Psoas muscle (tissue), 7 donors: ENCODE measurements at regions not wholly inside any gene's neighbourhood (a gene's known extent, or its start where the extent isn't known, plus 50 kb on each side); places are given as distances from the start of the nearest gene placed in this dataset.
"Not testable (repeated sequence)": the region's sequence is repeated elsewhere in the genome, so short reads cannot be mapped to it uniquely, and the experiment has no call there.

ENCODE experiments used
- ATAC-seq, 4 donors: fragments of 200-7000 bp; cut with Tn5 transposase; one replicate each; pipeline ENCODE4 v1.9.1; 2020; ENCODE audit warnings: moderate library complexity in 3 of 4, mild to moderate bottlenecking in 2 of 4
- DNase-seq, 2 donors: peaks; one replicate each; pipeline ENCODE4 v3.0.0-alpha.2; 2020
- H3K27ac ChIP-seq: fragments of 200-600 bp; one replicate; pipeline ENCODE4 v1.8.0; 2022
- H3K27me3 ChIP-seq, 3 donors: fragments of 200-600 bp in 1 of 3; one replicate each; pipeline versions ENCODE4 v1.6.1 to v1.8.0; 2013 to 2022; ENCODE audit warnings: low read length in 2 of 3, mild to moderate bottlenecking in 2 of 3, moderate library complexity in 1 of 3; ENCODE audit not compliant: insufficient read depth in 3 of 3
- H3K36me3 ChIP-seq, 2 donors: fragments of 200-600 bp in 1 of 2; one replicate each; pipeline versions ENCODE4 v1.6.1 to v1.8.0; 2013 to 2022; ENCODE audit warnings: low read depth in 1 of 2, mild to moderate bottlenecking in 1 of 2, moderate library complexity in 1 of 2; ENCODE audit not compliant: insufficient read depth in 1 of 2
- H3K4me1 ChIP-seq: fragments of 200-600 bp; one replicate; pipeline ENCODE4 v1.8.0; 2022
- H3K4me3 ChIP-seq: fragments of 200-600 bp; one replicate; pipeline ENCODE4 v1.8.0; 2022; ENCODE audit warnings: mild to moderate bottlenecking
- H3K9me3 ChIP-seq: fragments of 200-600 bp; one replicate; pipeline ENCODE4 v1.8.0; 2022
- WGBS, 3 donors: extraction: QIAGEN DNeasy Blood & Tissue Kit; methylation state at CpG; one replicate each; pipeline versions ENCODE4 v1.1.6 to v1.1.7; 2013; 5-methylcytosine and 5-hydroxymethylcytosine counted together
- intact Hi-C, 2 donors: fragments of 100-400 bp; cut with DNase I; formaldehyde crosslinking; loops; one replicate each; pipeline versions ENCODE4 v1.11.0 to v1.14.2; 2022
- donor health status: healthy with polysubstance abuse.
- donor health status: DM: no; HTN: no; CAD: no; lungs with moderate emphysema.
- donor health status: Bipolar disorder and iron deficiency.
- donor health status: healthy.
- donor health status: DM: yes; HTN: yes; CAD: no.
- donor health status: DM: no; HTN: no; CAD: no.
- donor health status: DM: yes; HTN: yes; CAD: no.

GRCh38 chr2:91659189-91659916, 2967.9 kb downstream of the RPIA start:
- H3K27ac ChIP-seq, H3K27me3 ChIP-seq, H3K4me1 ChIP-seq, H3K9me3 ChIP-seq, ATAC-seq, intact Hi-C loops, H3K36me3 ChIP-seq: not testable (repeated sequence)
- peak overlapping the region; percentile 32 for H3K4me3 ChIP-seq
- DNase-seq: peak in 1 of 2 donors; percentile 23
- WGBS, 3 donors: 7 to 52% (median 19%) methylated on average over 6 to 14 of the region's 21 CpGs

GRCh38 chr2:91659917-91660275, 2968.4 kb downstream of the RPIA start:
- intact Hi-C loops, H3K4me1 ChIP-seq, H3K27me3 ChIP-seq, H3K27ac ChIP-seq, H3K9me3 ChIP-seq, H3K36me3 ChIP-seq: not testable (repeated sequence)
- ATAC-seq (peak in 3 of 4 donors; percentile 75 to 90 (median 76)), DNase-seq (peak; percentile 30 to 51)
- H3K4me3 ChIP-seq: peak overlapping the region; percentile 18
- 4 to 21% (median 12%) methylated on average over 11 to 25 of the region's 34 CpGs for WGBS, 3 donors

- ATAC-seq, H3K9me3 ChIP-seq, intact Hi-C loops, H3K36me3 ChIP-seq, H3K27me3 ChIP-seq, DNase-seq, H3K4me1 ChIP-seq, H3K4me3 ChIP-seq, H3K27ac ChIP-seq: not testable (repeated sequence)
- 50% methylated on average over 1 of the region's 2 CpGs; no CpG with 5 or more reads in 1 of the 3 donors for WGBS, 3 donors
Measured at GRCh38 chr2:91667341-91667740, 2975.9 kb downstream of the RPIA start.

- H3K4me3 ChIP-seq, ATAC-seq, H3K9me3 ChIP-seq, intact Hi-C loops, H3K4me1 ChIP-seq, DNase-seq, H3K27me3 ChIP-seq, H3K27ac ChIP-seq, H3K36me3 ChIP-seq: not testable (repeated sequence)
- WGBS, 3 donors: 36 to 58% (median 51%) methylated on average over 12 to 27 of the region's 36 CpGs
Measured at GRCh38 chr2:91685541-91685940, 2994.1 kb downstream of the RPIA start.

GRCh38 chr2:91686046-91686445, 2994.6 kb downstream of the RPIA start:
- ATAC-seq, H3K9me3 ChIP-seq, H3K4me3 ChIP-seq, intact Hi-C loops, H3K27ac ChIP-seq, H3K4me1 ChIP-seq, H3K36me3 ChIP-seq, DNase-seq, H3K27me3 ChIP-seq: not testable (repeated sequence)
- 2 to 23% (median 6%) methylated on average over 12 to 29 of the region's 42 CpGs for WGBS, 3 donors
